Esophagus muscularis mucosa (tissue), 4 donors: ENCODE measurements at regions not wholly inside any gene's neighbourhood (a gene's known extent, or its start where the extent isn't known, plus 50 kb on each side); places are given as distances from the start of the nearest gene placed in this dataset.

ENCODE experiments used
- DNase-seq: peaks from one replicate; pipeline ENCODE4 v3.0.0-alpha.2; 2017; ENCODE audit errors: extremely low spot score
- H3K27ac ChIP-seq, 4 donors: fragments of 200-600 bp; sonication (generic); replicated peaks in 1 of 4; 1 replicate in 3 of 4; 2 replicates in 1 of 4; pipeline ENCODE4 v1.5.1; 2016 to 2019; ENCODE audit warnings: mild to moderate bottlenecking in 1 of 4
- H3K27me3 ChIP-seq, 4 donors: fragments of 200-600 bp; sonication (generic); one replicate each; pipeline versions ENCODE4 v1.5.1 to v1.6.0; 2016 to 2019
- H3K36me3 ChIP-seq, 4 donors: fragments of 200-600 bp; sonication (generic); one replicate each; pipeline ENCODE4 v1.5.1; 2016 to 2019
- H3K4me1 ChIP-seq, 4 donors: fragments of 200-600 bp; sonication (generic); one replicate each; pipeline ENCODE4 v1.5.1; 2016 to 2019
- H3K4me3 ChIP-seq, 4 donors: fragments of 200-600 bp; sonication (generic); 1 replicate in 2 of 4; 2 replicates in 2 of 4; pipeline ENCODE4 v1.5.1; 2016 to 2019; ENCODE audit warnings: mild to moderate bottlenecking in 4 of 4, moderate library complexity in 1 of 4
- H3K9me3 ChIP-seq, 4 donors: fragments of 200-600 bp; sonication (generic); 1 replicate in 3 of 4; 2 replicates in 1 of 4; pipeline ENCODE4 v1.5.1; 2016 to 2019
- EP300 ChIP-seq: sonication (generic); formaldehyde crosslinking; IDR thresholded peaks from one replicate; pipeline ENCODE4 v1.6.1; 2017; ENCODE audit warnings: antibody characterized with exemption
- POLR2A ChIP-seq: fragments of 450-650 bp; IDR thresholded peaks from one replicate; pipeline ENCODE4 v1.6.1; 2017; ENCODE audit warnings: antibody characterized with exemption, moderate library complexity, mild to moderate bottlenecking, low read depth
- POLR2AphosphoS5 ChIP-seq, 2 donors: sonication (generic); formaldehyde crosslinking; IDR thresholded peaks; one replicate each; pipeline ENCODE4 v1.6.1; 2017; ENCODE audit warnings: antibody characterized with exemption in 2 of 2
- WGBS: methylation state at CpG from one replicate; pipeline ENCODE4 v1.1.5; 2018; 5-methylcytosine and 5-hydroxymethylcytosine counted together
- intact Hi-C: fragments of 100-400 bp; cut with DNase I; formaldehyde crosslinking; loops from one replicate; pipeline ENCODE4 v1.15.1; 2023
- TF ChIP-seq, protein P1 (sequence below), 3 experiments: fragments of 200-600 bp in 2 of 3; fragments of 450-650 bp in 1 of 3; sonication (generic) in 2 of 3; IDR thresholded peaks; one replicate each; pipeline ENCODE4 v1.5.1; 2017 to 2019; ENCODE audit warnings: antibody characterized with exemption in 3 of 3, mild to moderate bottlenecking in 2 of 3, moderate library complexity in 1 of 3

DNA sequence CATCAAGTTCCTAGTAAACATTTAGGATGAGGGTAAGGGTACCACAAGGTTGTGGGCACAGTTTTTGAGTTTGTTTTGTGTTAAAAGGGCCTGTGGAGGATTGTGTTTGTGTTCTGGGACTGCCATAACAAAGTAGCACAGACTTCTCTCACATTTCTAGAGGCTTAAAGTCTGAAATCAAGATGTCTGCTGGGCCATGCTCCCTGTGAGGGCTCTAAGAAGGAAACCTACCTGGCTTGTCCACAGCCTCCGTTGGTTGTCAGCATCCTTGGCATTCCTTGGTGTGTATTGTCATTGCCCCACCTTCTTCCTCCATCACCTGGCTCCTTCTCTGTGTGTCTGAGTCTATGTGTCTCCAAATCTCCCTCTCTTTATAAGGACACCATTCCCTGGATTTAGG lies 808.1 kb upstream of the RBFOX1 start:
- intact Hi-C loops = no loop called here
- peak; percentile 91 for DNase-seq

DNA sequence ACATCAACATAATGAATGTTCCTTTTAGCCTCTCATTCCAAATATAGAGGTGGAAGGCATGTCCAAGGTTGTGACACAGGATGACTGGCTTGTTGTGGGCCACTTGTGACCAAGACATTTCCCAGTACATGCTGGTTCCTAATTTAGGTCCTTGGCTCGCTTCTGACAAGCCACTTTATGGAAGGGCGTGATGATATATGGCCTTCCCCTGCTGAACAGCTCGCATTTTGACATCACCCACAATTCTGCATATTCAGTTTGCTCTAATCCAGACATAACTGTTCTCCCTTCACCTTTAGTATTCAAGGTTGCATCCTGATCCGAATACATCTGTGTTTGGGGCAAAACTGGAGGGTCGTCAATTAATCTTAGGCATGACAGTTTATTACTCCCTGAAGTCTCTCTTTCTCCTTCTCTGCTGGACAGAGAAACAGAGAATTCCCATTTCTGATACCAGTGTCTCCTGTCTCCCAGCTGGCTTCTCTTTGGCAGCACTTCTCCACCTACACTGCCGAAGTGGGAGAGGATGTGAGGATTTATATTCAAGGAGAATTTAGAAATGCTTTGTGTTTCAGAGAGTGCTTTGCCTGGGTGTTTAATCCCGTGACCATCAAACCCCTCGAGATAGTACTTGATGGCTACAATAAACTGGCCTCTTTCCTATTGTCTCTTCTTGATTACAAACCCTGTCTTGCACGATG lies 815.5 kb upstream of the RBFOX1 start:
- no peaks in the 10 kb centered on the region for H3K36me3 ChIP-seq
- peaks cover 0 to 5% (median 0%) of the 10 kb centered on the region in 4 donors for H3K9me3 ChIP-seq
- H3K4me3 ChIP-seq = no peak overlapping the region
- no peak for DNase-seq
- H3K27ac ChIP-seq = no peak overlapping the region
- no peak for TF ChIP-seq POLR2A
- no peak for TF ChIP-seq EP300
- TF ChIP-seq, protein P1, sequence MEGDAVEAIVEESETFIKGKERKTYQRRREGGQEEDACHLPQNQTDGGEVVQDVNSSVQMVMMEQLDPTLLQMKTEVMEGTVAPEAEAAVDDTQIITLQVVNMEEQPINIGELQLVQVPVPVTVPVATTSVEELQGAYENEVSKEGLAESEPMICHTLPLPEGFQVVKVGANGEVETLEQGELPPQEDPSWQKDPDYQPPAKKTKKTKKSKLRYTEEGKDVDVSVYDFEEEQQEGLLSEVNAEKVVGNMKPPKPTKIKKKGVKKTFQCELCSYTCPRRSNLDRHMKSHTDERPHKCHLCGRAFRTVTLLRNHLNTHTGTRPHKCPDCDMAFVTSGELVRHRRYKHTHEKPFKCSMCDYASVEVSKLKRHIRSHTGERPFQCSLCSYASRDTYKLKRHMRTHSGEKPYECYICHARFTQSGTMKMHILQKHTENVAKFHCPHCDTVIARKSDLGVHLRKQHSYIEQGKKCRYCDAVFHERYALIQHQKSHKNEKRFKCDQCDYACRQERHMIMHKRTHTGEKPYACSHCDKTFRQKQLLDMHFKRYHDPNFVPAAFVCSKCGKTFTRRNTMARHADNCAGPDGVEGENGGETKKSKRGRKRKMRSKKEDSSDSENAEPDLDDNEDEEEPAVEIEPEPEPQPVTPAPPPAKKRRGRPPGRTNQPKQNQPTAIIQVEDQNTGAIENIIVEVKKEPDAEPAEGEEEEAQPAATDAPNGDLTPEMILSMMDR (IDR thresholded peaks at IDR 0.05) = no peak
- no peak for TF ChIP-seq POLR2AphosphoS5 (IDR thresholded peaks at IDR 0.05)
- intact Hi-C loops = no loop called here
- WGBS = 51% methylated on average over 9 of the region's 9 CpGs
- H3K27me3 ChIP-seq = no peaks in the 10 kb centered on the region
- H3K4me1 ChIP-seq = no peaks in the 10 kb centered on the region

More for the DNA sequence above, 808.1 kb upstream of the RBFOX1 start:
- H3K27me3 ChIP-seq = no peaks in the 10 kb centered on the region
- no peaks in the 10 kb centered on the region for H3K36me3 ChIP-seq
- no peak overlapping the region for H3K4me3 ChIP-seq
- peaks cover 0 to 6% (median 0%) of the 10 kb centered on the region in 4 donors for H3K9me3 ChIP-seq
- H3K27ac ChIP-seq = no peak overlapping the region
- WGBS = 73% methylated on average over 1 of the region's 1 CpG
- no peaks in the 10 kb centered on the region for H3K4me1 ChIP-seq
- TF ChIP-seq, protein P1 (IDR thresholded peaks at IDR 0.05) = no peak
- TF ChIP-seq EP300 = no peak
- no peak for TF ChIP-seq POLR2A
- no peak for TF ChIP-seq POLR2AphosphoS5 (IDR thresholded peaks at IDR 0.05)

DNA sequence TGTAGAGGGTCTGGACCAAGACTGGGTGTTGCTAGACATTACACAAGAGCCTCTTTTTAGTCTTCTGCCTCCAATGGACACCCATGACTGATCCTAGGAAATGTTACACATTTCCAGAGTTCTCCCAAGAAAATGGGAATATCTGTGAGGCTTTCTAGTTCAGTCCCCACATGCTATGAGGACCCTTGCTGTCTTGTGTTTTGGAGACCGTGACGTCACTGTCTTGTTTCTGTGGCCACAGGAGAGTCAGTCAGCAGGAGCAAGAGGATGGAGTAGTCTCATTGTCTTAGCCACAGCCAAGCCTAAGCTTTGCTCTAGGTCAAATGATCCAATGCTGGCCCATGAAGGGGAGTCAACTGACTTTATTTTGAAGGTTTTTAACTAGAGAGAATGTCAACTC lies 820.1 kb upstream of the RBFOX1 start:
- no peaks in the 10 kb centered on the region for H3K4me1 ChIP-seq
- peaks cover 0 to 5% (median 0%) of the 10 kb centered on the region in 4 donors for H3K9me3 ChIP-seq
- 65% methylated on average over 2 of the region's 2 CpGs for WGBS
- H3K4me3 ChIP-seq = no peak overlapping the region
- no peaks in the 10 kb centered on the region for H3K36me3 ChIP-seq
- no peak overlapping the region for H3K27ac ChIP-seq
- no peaks in the 10 kb centered on the region for H3K27me3 ChIP-seq
- intact Hi-C loops = no loop called here
- TF ChIP-seq, protein P1 (IDR thresholded peaks at IDR 0.05) = no peak
- TF ChIP-seq POLR2A (no peak), EP300 (no peak), POLR2AphosphoS5 (IDR thresholded peaks at IDR 0.05) (no peak)
- DNase-seq = no peak

DNA sequence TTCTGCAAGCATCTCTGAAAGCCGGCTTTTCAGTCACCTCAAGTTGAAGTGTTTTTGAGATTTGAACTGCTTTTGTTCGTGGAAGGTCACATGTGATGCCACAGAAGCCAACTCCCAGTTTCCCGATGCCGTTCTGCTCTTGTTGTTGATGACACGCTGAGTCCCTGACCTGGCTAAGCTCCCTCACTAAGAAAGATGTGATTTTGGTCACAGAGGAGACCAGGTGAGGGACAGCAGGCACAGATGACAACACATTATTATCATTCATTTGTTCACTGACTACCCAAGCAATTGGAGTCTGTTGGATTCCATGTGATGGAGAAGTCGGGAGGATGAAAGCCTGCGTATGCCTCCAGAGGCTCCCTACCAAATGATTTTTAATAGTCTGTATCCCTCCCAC lies 822.4 kb upstream of the RBFOX1 start:
- intact Hi-C loops = no loop called here
- 83% methylated on average over 7 of the region's 7 CpGs for WGBS
- Histone ChIP-seq H3K4me1 (no peaks in the 10 kb centered on the region), H3K27ac (no peak overlapping the region), H3K4me3 (no peak overlapping the region), H3K36me3 (no peaks in the 10 kb centered on the region), H3K27me3 (no peaks in the 10 kb centered on the region), H3K9me3 (no peaks in the 10 kb centered on the region)
- TF ChIP-seq, protein P1 (IDR thresholded peaks at IDR 0.05) = no peak
- DNase-seq = peak; percentile 57

DNA sequence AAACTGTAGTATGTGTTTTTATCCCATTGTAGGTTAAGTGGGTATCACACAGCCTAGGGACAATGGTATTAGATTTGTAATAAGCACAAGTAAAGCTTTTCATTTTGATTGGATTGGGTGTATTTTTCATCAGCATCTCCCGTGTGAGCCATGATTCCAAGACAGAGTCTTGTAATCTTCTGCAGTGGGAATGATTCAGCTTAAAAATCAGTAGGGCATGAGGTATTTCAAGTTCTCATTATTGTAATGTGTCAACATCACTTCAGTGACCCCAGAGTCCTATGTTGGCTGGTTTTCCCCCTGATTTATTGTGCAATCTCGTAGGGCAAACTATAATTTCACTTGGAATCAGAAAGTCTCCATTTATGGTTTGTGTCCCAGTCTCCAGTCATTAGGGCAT lies 833.2 kb upstream of the RBFOX1 start:
- H3K27ac ChIP-seq = no peak overlapping the region
- no peaks in the 10 kb centered on the region for H3K9me3 ChIP-seq
- H3K4me3 ChIP-seq = no peak overlapping the region
- no peaks in the 10 kb centered on the region for H3K36me3 ChIP-seq
- no peaks in the 10 kb centered on the region for H3K27me3 ChIP-seq
- no peak for DNase-seq
- intact Hi-C loops = no loop called here
- TF ChIP-seq POLR2AphosphoS5 (IDR thresholded peaks at IDR 0.05) (no peak), POLR2A (no peak), EP300 (no peak)
- TF ChIP-seq, protein P1 (IDR thresholded peaks at IDR 0.05) = no peak
- WGBS = 58% methylated on average over 2 of the region's 2 CpGs
- no peaks in the 10 kb centered on the region for H3K4me1 ChIP-seq
